Trophoblast cell (in vitro differentiated cells and primary cell): ENCODE measurements at regions not wholly inside any gene's neighbourhood (a gene's known extent, or its start where the extent isn't known, plus 50 kb on each side); places are given as distances from the start of the nearest gene placed in this dataset.

Experiments used
- DNase-seq, 2 donors: peaks; one replicate each; pipeline ENCODE4 v3.0.0-alpha.2; 2016
- H2AFZ ChIP-seq: 2 replicates; pipeline ENCODE4 v1.6.1; 2013; ENCODE audit warnings: low read length, moderate library complexity, mild to moderate bottlenecking; ENCODE audit not compliant: insufficient read depth, poor library complexity
- H2AK5ac ChIP-seq: 2 replicates; pipeline ENCODE4 v1.6.1; 2013; ENCODE audit warnings: mild to moderate bottlenecking, low read length
- H2BK120ac ChIP-seq: 2 replicates; pipeline ENCODE4 v1.6.1; 2013; ENCODE audit warnings: low read length, mild to moderate bottlenecking, moderate library complexity; ENCODE audit not compliant: insufficient read depth, poor library complexity
- H2BK12ac ChIP-seq: 2 replicates; pipeline ENCODE4 v1.6.1; 2013; ENCODE audit warnings: mild to moderate bottlenecking, low read length, moderate library complexity
- H2BK5ac ChIP-seq: 2 replicates; pipeline ENCODE4 v1.6.1; 2013; ENCODE audit warnings: low read length, low read depth, moderate library complexity, mild to moderate bottlenecking; ENCODE audit not compliant: poor library complexity
- H3K14ac ChIP-seq: 2 replicates; pipeline ENCODE4 v1.6.1; 2013; ENCODE audit warnings: mild to moderate bottlenecking, low read length
- H3K18ac ChIP-seq: 2 replicates; pipeline ENCODE4 v1.6.1; 2013; ENCODE audit warnings: mild to moderate bottlenecking, low read length
- H3K23ac ChIP-seq: 2 replicates; pipeline ENCODE4 v1.6.1; 2013; ENCODE audit warnings: low read length
- H3K27ac ChIP-seq: 2 replicates; pipeline ENCODE4 v1.5.1; 2013; ENCODE audit warnings: low read depth, mild to moderate bottlenecking, inconsistent platforms, low read length, moderate library complexity
- H3K27me3 ChIP-seq: 2 replicates; pipeline ENCODE4 v1.6.1; 2013; ENCODE audit warnings: inconsistent platforms, mild to moderate bottlenecking, low read length, moderate library complexity; ENCODE audit not compliant: insufficient read depth
- H3K36me3 ChIP-seq, 2 experiments: 1 replicate in 1 of 2; 2 replicates in 1 of 2; pipeline ENCODE4 v1.6.1; 2013; ENCODE audit warnings: low read length in 2 of 2, mild to moderate bottlenecking in 2 of 2, moderate library complexity in 1 of 2; ENCODE audit not compliant: insufficient read depth in 2 of 2, control insufficient read depth in 1 of 2
- H3K4ac ChIP-seq: 2 replicates; pipeline ENCODE4 v1.6.1; 2013; ENCODE audit warnings: low read depth, mild to moderate bottlenecking, low read length, moderate library complexity
- H3K4me1 ChIP-seq, 2 experiments: 1 replicate in 1 of 2; 2 replicates in 1 of 2; pipeline ENCODE4 v1.6.1; 2013; ENCODE audit warnings: low read length in 2 of 2, mild to moderate bottlenecking in 2 of 2, moderate library complexity in 1 of 2; ENCODE audit not compliant: insufficient read depth in 2 of 2, control insufficient read depth in 1 of 2
- H3K4me2 ChIP-seq: 2 replicates; pipeline ENCODE4 v1.6.1; 2013; ENCODE audit warnings: inconsistent platforms, mild to moderate bottlenecking, low read length, moderate library complexity
- H3K4me3 ChIP-seq: 2 replicates; pipeline ENCODE4 v1.5.1; 2013; ENCODE audit warnings: mild to moderate bottlenecking, low read depth, low read length, inconsistent platforms
- H3K79me1 ChIP-seq: one replicate; pipeline ENCODE4 v1.6.1; 2013; ENCODE audit warnings: low read length
- H3K79me2 ChIP-seq: 2 replicates; pipeline ENCODE4 v1.6.1; 2013; ENCODE audit warnings: low read length, mild to moderate bottlenecking; ENCODE audit not compliant: control insufficient read depth, insufficient read depth, poor library complexity
- H3K9ac ChIP-seq: 2 replicates; pipeline ENCODE4 v1.6.1; 2013; ENCODE audit warnings: mild to moderate bottlenecking, low read length
- H3K9me3 ChIP-seq: 2 replicates; pipeline ENCODE4 v1.6.1; 2013; ENCODE audit warnings: low read depth, mild to moderate bottlenecking, control low read depth, inconsistent platforms, low read length; ENCODE audit not compliant: insufficient read depth
- H4K12ac ChIP-seq: 2 replicates; pipeline ENCODE4 v1.6.1; 2013; ENCODE audit warnings: low read depth, mild to moderate bottlenecking, low read length, moderate library complexity
- H4K8ac ChIP-seq: 2 replicates; pipeline ENCODE4 v1.6.1; 2013; ENCODE audit warnings: low read depth, mild to moderate bottlenecking, low read length, moderate library complexity
- H4K91ac ChIP-seq: one replicate; pipeline ENCODE4 v1.6.1; 2013; ENCODE audit warnings: low read depth, mild to moderate bottlenecking, low read length, moderate library complexity
- WGBS: extraction: QIAGEN DNeasy Blood & Tissue Kit; methylation state at CpG from one replicate; pipeline ENCODE4 v1.1.7; 2013; ENCODE audit warnings: missing lambda C conversion rate; ENCODE audit not compliant: insufficient read length, insufficient coverage; ENCODE audit errors: extremely low coverage; 5-methylcytosine and 5-hydroxymethylcytosine counted together

DNA sequence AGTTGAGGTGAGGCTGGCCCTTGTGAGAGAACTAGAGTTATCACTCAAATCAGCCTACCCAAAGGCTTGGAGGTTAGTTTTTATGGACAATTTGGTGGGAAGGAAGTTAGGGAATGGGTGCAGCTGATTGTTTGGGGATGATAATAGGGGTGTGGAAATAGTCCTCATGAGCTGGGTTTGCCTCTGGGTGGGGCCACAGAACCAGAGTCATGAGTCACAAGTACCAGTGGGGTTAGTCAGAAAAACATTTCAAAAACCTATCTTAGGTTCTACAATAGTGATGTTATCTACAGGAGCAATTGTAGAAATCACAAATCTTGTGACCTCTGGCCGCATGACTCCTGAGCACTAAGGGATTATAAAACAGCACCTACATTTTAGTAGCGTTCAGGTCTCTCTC lies 630.1 kb upstream of the PIK3C3 start:
- Histone ChIP-seq H3K27me3 (no peaks in the 10 kb centered on the region), H2BK5ac (no peak overlapping the region), H3K36me3 (no peaks in the 10 kb centered on the region), H3K23ac (no peak overlapping the region), H3K9ac (no peak overlapping the region), H3K4me3 (no peak overlapping the region), H2AK5ac (no peak overlapping the region), H4K12ac (no peak overlapping the region), H3K4me2 (no peak overlapping the region), H4K91ac (no peak overlapping the region), H3K18ac (no peak overlapping the region), H3K79me2 (no peaks in the 10 kb centered on the region), H3K27ac (peak overlapping the region; percentile 21), H3K9me3 (peaks cover 2% of the 10 kb centered on the region), H3K14ac (no peak overlapping the region), H2BK120ac (no peak overlapping the region), H2AFZ (no peak overlapping the region), H3K4ac (no peak overlapping the region), H3K4me1 (peaks cover 0 to 5% of the 10 kb centered on the region in 2 experiments), H3K79me1 (no peaks in the 10 kb centered on the region), H4K8ac (no peak overlapping the region), H2BK12ac (no peak overlapping the region)
- peak; percentile 66 to 73 for DNase-seq
- WGBS = no CpG with 5 or more reads among the region's 2 CpGs

DNA sequence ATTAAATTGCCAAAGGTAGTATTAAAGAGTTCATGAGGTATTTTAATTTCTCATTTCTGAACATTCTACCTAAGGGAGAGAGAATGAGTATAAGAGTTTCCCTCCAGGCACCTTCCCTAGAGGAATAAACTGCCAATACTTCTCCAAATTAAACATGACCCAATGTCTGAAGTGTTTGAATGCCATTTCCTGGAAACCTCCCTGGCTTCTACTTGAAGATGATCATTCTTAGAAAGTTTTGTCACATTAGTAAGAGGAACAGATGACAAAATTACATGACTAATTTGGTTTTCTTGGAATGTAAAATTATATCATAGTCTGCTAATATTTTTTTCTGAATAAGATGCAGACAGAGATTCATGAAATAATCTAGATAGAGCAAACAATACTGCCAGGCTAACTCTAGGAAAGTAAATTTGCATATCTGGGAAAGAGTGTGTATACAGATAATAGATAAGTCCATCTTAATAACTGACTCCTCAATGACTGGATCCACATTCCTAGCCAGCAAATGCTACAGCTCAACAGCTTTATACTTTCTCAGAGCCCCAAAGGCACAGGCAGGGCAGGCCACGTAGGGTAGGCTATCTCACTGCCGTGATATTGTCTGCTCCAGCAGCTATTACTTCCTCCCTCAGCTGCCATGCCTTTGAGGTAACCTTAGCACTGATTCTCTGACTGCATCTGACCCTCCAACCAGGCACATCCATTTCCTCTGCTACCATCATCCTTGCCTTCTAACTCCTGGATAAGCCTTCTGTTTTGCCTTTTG lies 630.8 kb upstream of the PIK3C3 start:
- Histone ChIP-seq H2BK5ac (no peak overlapping the region), H3K4ac (no peak overlapping the region), H4K12ac (no peak overlapping the region), H3K27me3 (no peaks in the 10 kb centered on the region), H3K14ac (no peak overlapping the region), H3K18ac (no peak overlapping the region), H3K9ac (no peak overlapping the region), H2BK12ac (no peak overlapping the region), H3K4me2 (no peak overlapping the region), H2AFZ (no peak overlapping the region), H3K9me3 (peaks cover 2% of the 10 kb centered on the region), H3K79me2 (no peaks in the 10 kb centered on the region), H3K27ac (peak overlapping the region; percentile 21), H3K79me1 (peaks cover 4% of the 10 kb centered on the region), H4K91ac (no peak overlapping the region), H3K36me3 (no peaks in the 10 kb centered on the region), H3K23ac (no peak overlapping the region), H2BK120ac (no peak overlapping the region), H3K4me1 (peaks cover 0 to 7% of the 10 kb centered on the region in 2 experiments), H3K4me3 (no peak overlapping the region), H4K8ac (no peak overlapping the region), H2AK5ac (no peak overlapping the region)
- peak; percentile 71 to 78 for DNase-seq
- WGBS = no CpG with 5 or more reads among the region's 2 CpGs

DNA sequence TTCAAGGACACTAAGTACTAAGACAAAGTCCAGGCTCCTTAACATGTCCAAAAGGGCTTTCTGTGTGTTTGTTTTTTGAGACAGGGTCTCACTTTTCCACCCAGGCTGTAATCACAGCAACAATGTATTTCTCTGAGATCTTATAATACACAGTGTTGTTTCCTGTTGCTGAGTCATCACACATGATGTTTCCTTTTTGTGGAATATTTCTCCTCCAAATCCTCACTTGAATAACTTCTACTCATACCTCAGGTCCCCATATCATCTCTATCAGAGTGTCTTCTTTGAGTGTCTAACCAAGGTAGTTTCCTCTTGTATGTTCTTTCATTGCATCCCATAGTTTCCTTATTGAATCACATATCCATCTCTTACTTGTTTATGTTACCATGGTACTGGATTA lies 632.0 kb upstream of the PIK3C3 start:
- Histone ChIP-seq H3K4me3 (no peak overlapping the region), H2BK12ac (no peak overlapping the region), H3K79me1 (peaks cover 4% of the 10 kb centered on the region), H4K12ac (no peak overlapping the region), H3K4me1 (peaks cover 0 to 7% of the 10 kb centered on the region in 2 experiments), H3K79me2 (no peaks in the 10 kb centered on the region), H3K36me3 (no peaks in the 10 kb centered on the region), H3K4ac (no peak overlapping the region), H2AFZ (no peak overlapping the region), H3K14ac (no peak overlapping the region), H3K9ac (no peak overlapping the region), H3K18ac (no peak overlapping the region), H2AK5ac (no peak overlapping the region), H3K27me3 (no peaks in the 10 kb centered on the region), H3K23ac (no peak overlapping the region), H3K4me2 (no peak overlapping the region), H3K27ac (no peak overlapping the region), H4K8ac (no peak overlapping the region), H3K9me3 (no peaks in the 10 kb centered on the region), H2BK5ac (no peak overlapping the region), H4K91ac (no peak overlapping the region), H2BK120ac (no peak overlapping the region)
- peak in 1 of 2 donors; percentile 5 for DNase-seq

DNA sequence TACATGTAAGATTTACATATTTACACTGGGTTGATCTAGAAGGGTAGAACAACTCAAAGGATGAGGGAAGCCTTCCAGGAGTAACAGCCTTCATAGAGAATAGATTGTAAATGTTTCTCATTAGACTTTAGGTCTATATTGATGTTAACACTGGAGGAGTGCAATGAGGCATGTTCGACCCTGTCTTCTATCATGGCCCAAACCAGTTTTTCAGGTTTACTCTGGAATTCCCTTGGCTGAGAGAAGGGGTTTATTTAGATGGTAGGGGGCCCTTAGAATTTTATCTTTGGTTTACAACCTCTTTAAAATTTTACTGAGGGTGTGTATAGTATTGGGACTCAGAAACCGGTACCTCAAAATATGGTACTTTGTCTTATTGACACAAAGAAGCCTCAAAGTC lies 634.9 kb upstream of the PIK3C3 start:
- Histone ChIP-seq H2BK12ac (peak overlapping the region; percentile 53), H3K9me3 (no peaks in the 10 kb centered on the region), H3K79me2 (no peaks in the 10 kb centered on the region), H2AK5ac (no peak overlapping the region), H2BK120ac (peak overlapping the region; percentile 46), H3K4me3 (no peak overlapping the region), H4K12ac (no peak overlapping the region), H3K4me2 (no peak overlapping the region), H4K91ac (peak overlapping the region; percentile 43), H3K23ac (no peak overlapping the region), H3K4ac (no peak overlapping the region), H3K79me1 (peaks cover 4% of the 10 kb centered on the region), H3K36me3 (no peaks in the 10 kb centered on the region), H3K9ac (no peak overlapping the region), H3K4me1 (peaks cover 0 to 7% of the 10 kb centered on the region in 2 experiments), H4K8ac (no peak overlapping the region), H3K14ac (no peak overlapping the region), H3K27me3 (no peaks in the 10 kb centered on the region), H2AFZ (no peak overlapping the region), H2BK5ac (no peak overlapping the region), H3K18ac (no peak overlapping the region), H3K27ac (no peak overlapping the region)
- DNase-seq = peak; percentile 14 to 56
- no CpG with 5 or more reads among the region's 2 CpGs for WGBS
